ENCODE measurements at regions not wholly inside any gene's neighbourhood (a gene's known extent, or its start where the extent isn't known, plus 50 kb on each side); places are given as distances from the start of the nearest gene placed in this dataset.
"Not testable (repeated sequence)": the region's sequence is repeated elsewhere in the genome, so short reads cannot be mapped to it uniquely, and the experiment has no call there.

DNA sequence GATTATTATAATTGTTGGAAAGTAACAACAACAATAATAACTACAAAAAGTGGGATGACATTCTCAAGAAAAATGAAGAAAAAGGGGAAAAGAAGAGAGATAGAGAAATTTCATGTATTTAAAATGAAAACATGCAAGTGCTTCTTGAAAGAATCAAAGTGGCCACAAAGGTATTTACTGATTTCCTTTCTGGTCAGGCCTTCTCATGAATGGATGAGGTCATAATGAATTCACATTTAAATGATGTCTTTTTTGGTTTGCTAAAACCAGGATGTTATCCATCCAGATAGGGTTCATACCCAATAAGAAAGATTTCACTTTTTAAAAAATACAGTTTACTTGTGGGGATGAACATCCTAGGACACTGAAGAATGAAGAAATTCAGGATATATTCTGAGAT is 446.4 kb upstream of the PTGER4 start:
- DNase-seq (ENCODE audit: extremely low read depth, low read depth): no peak

DNA sequence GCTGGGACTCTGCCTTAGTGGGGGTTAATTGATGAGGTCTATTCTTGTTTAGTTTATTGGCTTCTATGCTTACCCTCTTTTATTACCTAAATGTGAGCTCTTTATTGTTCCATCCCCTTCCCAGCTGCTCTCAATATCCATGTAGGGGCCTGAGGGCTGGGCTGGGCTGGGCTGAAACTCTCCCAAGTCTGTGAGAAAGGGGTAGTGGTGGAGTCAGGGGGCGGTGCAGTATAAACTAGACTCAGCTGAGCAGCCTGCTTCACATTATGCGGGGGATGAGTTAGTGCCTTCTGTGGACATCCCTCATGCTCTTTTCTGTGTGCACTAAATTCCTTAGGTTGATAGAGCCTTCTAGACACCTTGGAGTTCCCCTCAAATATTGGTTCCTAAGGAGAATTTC is 451.8 kb upstream of the PTGER4 start:
- DNase-seq (ENCODE audit: extremely low read depth, low read depth): no peak

DNA sequence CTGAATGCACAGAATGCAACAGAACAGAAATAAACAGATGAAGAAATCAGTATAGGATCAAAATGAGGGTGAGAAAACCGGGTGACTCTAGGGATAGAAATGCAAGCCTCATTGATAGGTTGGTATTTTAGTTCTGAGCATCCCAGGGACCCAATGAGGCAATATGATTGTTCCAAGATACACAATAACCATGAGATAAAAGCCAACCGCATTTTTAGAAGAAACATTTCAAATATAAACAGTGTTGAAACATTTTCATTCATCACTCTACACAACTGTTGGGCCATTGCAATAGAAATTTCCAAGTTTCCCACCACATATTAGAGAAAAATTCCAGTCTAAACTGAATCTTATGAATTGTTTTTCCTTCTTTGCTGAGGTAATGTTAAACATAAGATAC is 452.3 kb upstream of the PTGER4 start:
- DNase-seq (ENCODE audit: extremely low read depth, low read depth): no peak

DNA sequence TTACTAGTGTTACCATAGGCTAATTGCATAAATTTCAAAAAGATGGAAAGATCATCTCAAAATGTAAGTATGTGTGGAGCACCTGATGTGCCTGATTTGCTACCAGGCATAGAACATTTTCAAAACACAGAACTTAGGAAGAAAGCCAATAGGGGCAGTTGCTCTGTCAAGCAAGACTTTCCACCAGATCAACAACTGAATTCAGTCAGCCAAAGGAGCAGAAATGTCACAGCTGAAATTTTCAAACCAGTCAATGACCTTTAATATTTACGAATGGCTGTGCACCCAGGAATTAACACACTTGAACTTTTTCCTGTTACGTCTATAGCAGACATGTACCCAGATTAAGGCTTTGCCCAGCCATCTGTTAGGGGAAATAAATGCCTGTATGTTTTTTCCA is 452.8 kb upstream of the PTGER4 start:
- no peak for DNase-seq (ENCODE audit: extremely low read depth, low read depth)

DNA sequence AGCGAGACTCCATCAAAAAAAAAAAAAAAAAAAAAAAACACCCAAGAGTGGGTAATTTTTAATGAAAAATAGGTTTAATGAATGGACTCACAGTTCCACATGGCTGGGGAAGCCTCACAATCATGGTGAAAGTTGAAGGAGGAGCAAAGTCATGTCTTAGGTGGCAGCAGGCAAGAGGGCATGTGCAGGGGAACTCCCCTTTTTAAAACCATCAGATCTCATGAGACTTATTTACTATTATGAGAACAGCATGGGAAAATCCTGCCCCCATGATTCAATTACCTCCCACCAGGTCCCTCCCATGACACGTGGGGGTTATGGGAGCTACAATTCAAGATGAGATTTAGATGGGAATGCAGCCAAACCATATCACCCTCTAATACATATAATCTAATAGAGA is 454.6 kb upstream of the PTGER4 start:
- not testable (repeated sequence) for DNase-seq (ENCODE audit: extremely low read depth, low read depth)

DNA sequence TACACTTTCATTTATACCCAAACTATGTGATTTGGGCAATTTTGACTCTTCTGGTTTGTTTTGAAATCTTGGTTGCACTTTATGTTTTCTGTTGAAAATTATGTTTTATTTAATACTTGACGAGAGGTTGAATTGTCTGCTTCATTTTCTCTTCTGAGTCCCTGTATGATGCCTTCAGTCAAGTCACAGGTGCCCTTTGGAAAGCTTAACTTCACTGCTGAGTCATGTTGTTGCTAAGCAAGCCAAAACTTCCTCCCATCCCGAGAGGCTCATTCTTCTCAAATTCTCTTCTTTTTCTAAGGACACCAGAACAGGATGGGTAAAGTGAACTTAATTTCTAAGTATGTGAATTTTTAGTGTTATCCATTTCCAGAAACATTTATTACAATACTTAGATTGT is 455.3 kb upstream of the PTGER4 start:
- DNase-seq (ENCODE audit: extremely low read depth, low read depth): no peak

DNA sequence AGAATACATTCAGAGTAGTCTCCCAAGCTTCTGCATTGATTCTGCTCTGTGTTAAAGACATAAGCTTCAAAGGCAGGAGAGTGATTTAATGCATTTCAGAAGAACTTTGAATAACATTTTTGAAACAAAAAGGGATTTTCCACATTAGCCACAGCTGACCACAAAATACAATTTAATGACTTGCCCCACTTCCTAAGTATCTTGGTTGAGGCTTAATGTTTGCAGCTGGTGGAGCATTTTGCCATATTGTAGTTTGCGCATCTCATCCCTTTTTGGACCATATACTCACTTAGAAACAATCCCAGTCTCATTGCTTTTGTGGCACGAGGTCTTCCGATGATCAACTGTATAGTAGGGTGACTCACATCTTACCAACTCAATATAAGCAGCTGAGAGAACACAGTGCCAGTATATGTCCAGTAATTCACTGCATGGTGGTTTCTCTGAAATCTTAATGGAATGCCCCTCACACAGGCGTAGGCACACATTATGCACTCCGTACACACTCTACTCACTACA is 455.8 kb upstream of the PTGER4 start:
- no peak for DNase-seq (ENCODE audit: extremely low read depth, low read depth)

DNA sequence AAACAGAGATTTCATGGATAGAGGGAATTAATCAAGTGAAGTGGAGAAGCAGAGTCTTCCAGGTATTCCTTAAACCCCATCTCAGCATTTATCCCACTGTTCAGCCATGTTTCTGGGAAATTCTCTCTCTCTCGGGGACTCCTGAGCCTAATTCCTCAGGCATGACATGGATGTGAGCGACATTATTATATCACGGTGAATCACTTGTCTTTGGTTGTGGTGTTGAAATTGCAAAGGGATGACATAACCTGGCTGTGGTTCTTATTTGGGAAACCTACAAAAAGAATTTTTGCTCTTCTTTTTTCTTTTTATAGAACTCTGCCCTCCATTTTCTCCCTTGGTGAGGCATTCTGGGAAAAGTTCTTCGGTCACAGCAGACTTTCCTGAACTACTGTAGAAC is 457.9 kb upstream of the PTGER4 start:
- DNase-seq (ENCODE audit: extremely low read depth, low read depth): no peak

DNA sequence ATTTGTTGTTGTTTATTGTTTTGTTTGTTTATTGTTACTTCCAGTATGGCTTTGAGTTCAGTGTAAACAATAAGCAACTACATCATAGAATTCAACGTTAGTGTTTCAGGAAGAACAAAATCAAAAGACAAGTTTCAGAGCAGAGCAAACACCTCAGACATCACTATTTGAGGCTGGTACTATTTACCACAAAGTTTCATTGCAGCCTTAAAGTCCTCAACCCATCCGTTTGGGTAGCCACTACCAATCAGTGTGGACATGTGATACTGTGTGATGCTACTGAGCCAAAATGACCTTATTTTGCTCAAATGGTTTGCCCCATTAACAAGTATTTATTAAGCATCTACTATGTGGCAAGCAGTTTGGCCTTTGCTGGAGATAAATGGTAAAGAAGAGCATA is 458.5 kb upstream of the PTGER4 start:
- no peak for DNase-seq (ENCODE audit: extremely low read depth, low read depth)

DNA sequence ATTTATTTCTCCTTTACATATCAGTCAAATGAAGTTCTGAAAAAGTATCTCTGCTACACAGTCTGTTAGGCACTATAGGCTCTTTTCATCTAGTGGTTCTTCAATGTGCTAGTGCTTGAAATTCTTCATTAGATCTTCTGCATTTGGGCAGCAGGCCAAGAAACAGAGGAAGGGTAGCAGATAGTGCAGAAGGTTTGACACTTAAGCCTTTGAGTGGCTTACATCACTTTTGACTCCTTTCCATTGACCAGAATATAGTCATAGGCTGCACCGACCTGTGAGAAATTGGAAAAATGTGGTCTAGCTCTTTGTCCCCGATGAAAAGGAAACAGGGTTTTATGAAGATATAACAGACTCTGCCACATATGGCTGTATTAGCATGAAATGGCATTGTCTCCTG is 459.5 kb upstream of the PTGER4 start:
- no peak for DNase-seq (ENCODE audit: extremely low read depth, low read depth)

DNA sequence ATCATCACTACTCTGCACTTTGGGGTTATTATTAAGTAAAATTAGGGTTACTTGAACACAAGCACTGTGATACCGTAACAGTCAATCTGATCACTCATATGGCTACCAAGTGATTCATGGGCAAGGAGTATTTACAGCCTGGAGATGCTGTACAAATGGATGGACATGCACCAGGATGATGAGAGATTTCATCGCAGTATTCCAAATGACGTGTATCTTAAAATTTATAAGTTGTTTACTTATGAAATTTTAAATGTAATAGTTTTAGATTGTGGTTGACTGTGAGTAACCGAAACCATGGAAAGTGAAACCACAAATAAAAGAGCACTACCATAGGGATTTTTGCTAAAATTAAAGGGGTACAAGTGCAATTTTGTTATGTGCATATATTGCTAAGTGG is 462.2 kb upstream of the PTGER4 start:
- no peak for DNase-seq (ENCODE audit: extremely low read depth, low read depth)

DNA sequence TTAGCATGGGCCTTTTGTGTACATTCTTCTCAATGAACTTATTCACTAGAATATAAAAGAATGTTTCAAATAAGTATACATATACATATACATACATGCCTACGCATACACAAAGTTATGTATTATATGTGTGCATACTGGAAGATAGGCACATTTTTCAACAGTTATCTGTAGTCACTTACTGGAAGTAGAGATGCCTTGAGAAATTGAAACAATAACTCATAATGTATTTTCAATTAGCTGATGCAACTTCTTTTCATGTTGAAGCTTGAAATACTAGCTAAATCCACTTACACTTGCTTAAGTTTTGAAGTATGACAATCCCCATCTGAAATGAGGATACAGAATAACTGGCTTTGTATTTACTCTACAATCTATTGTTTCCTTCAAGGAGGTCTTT is 469.0 kb upstream of the PTGER4 start:
- DNase-seq (ENCODE audit: extremely low read depth, low read depth): no peak

DNA sequence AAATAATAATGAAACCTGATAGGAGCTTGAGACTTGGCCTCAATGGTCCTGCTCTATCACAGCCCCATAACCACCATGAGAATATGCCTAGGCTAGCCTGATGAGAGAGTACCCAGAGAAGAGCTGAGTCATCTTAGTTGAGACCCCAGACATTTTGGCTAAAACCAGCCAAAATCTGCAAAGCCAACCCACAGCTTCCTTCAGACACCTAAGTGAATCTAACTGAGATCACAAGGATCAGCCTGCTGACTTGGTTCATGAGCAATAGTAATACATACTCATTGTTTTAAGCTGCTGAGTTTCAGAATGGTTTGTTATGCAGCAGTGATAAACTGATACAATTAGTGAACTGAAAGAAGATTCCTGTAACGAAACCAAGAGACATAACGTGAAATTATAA is 473.7 kb upstream of the PTGER4 start:
- no peak for DNase-seq (ENCODE audit: extremely low read depth, low read depth)

DNA sequence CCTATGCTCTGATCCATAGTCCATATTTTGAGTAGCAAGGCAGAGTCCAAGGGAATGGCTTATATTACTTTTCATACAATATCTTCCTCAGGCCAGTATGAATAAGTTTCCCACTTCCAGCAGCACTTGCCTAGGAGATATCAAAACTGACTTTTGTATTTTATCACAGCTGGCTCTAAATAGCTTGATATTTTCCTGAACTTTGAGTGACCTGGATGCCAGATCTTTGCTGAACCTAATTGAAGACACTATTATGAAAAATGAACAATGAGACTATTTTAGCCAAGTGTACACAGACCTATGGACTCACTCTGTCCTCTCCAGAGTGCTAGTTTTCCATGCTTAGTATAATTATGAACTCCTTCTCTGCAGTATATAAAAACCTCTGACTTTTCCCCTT is 475.6 kb upstream of the PTGER4 start:
- DNase-seq (ENCODE audit: extremely low read depth, low read depth): no peak

DNA sequence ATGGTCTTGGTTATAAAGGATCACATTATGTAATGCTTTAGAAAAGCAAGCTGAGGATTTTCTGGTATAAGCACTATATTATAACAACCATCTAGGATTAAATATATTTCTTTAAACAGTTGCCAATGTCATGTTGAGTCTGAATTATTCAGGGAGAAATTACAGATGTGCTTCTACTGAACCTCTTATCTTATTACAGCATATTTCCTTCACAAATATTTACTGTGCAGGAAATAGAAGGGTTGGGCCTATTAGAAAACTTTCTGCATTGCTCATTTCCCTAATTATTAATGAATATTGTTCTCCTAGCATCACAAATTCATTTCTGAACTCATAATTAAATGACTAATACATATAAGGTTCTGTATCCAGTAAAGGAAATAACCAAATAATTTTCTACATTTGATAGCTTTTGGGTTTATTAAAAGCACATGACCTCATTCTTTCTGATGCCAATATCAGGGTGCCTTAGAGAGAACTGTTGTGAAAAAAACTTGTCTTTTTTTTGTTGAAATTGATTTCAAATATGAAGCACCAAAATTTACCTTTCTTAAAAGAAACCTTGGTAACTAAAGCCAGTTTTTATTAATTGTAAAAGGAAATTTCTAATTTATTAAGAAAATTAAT is 476.8 kb upstream of the PTGER4 start:
- DNase-seq (ENCODE audit: extremely low read depth, low read depth): no peak

DNA sequence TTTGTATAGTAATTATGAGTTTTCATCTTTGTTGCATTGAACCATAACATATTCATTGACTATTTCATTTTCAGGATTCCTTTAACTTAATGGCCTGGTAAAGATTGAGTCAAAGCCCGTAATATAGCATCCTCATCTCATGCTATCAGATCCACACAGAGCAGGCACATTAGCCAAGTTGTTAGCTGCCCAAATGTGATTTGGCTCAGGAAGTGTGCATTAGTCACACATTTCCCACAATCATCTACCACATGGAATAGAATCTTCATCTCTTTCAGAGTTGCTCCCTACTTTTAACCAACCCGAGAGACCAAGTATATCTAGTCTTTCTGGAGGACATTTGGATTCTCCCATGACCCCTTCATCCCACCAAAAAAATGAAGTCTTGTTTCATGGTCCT is 481.0 kb upstream of the PTGER4 start:
- no peak for DNase-seq (ENCODE audit: extremely low read depth, low read depth)

DNA sequence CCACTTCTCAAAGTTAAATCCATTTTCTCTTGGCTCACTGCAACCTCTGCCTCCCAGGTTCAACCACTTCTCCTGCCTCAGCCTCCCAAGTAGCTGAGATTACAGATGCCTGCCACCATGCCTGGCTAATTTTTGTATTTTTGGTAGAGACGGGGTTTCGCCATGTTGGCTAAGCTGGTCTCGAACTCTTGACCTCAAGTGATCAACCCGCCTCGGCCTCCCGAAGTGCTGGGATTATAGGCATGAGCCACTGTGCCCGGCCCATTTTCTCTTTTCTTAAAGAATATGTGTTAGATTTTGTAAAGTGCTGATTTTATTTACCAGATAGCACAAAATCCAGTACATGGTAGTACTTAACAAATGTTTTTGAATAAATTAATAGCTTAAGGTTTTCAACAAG is 484.1 kb upstream of the PTGER4 start:
- DNase-seq (ENCODE audit: extremely low read depth, low read depth): not testable (repeated sequence)

DNA sequence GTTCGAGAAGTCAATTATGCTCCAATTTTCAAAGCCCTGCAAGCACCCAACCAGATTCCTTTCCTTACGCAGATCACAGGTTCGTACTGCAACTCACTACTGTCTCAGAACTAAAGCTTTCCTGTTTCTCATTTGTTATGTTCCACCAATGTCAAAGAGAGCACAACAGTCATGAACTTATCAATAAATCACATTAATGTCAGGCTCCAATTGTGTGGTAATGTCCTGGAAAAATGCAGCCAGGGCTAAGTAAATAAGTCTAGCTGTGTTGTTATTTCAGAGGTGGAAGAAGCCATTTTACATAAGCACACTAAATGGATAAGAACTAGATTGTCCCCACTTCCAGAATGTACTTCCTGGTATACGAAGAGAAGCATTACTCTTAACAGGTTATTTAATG is 488.6 kb upstream of the PTGER4 start:
- no peak for DNase-seq (ENCODE audit: extremely low read depth, low read depth)

DNA sequence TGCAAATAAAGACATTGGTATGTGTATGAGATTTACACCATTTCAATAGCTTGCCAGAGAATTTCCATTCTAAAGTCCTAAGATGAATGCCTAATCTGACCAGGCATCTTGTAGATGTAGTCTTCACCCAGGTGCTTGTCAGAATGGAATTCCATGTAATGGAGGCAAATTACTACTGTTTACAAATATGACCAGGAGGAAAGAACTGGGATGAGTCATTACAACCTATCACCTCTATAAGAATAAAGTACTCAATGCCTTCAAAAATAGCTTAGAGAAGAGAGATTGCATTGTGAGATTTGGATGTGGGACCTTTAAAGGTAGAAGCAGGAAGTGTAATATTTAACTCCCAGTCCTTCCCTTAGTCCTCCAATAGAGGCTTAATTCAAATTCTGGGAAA is 507.0 kb upstream of the PTGER4 start:
- DNase-seq (ENCODE audit: extremely low read depth, low read depth): no peak

DNA sequence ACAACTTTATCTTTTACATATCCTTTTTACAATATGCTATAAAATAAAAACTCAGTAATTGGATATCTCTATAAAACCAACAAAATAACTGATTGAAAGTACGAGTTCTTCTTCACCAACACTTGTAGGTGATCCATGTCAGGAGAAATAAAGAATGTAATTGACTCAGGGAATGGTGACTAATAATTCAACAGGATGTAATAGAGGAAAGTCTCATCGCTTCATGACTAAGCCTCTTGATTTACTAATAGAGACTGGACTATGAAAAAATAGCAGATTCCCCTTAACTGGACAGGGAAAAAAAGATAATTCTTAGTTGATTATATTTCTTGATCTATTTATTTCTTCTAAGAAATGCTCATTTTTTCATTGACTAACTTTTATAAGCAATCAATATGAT is 507.7 kb upstream of the PTGER4 start:
- DNase-seq (ENCODE audit: extremely low read depth, low read depth): peak; percentile 3

DNA sequence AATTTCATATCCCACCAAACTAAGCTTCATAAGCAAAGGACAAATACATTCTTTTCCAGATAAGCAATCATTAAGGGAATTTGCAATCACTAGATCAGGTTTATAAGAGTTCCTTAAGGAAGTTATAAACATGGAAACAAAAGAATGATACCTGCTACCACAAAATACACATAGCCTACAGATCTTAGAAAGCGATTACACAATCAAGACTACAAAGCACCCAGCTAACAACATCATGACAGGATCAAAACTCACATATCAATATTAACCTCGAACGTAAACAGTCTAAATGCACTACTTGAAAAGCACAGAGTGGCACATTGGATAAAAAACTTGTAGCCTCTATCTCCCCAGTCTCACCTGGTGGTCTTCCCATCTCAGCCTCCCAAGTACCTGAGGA is 512.4 kb upstream of the PTGER4 start:
- DNase-seq (ENCODE audit: extremely low read depth, low read depth): no peak

DNA sequence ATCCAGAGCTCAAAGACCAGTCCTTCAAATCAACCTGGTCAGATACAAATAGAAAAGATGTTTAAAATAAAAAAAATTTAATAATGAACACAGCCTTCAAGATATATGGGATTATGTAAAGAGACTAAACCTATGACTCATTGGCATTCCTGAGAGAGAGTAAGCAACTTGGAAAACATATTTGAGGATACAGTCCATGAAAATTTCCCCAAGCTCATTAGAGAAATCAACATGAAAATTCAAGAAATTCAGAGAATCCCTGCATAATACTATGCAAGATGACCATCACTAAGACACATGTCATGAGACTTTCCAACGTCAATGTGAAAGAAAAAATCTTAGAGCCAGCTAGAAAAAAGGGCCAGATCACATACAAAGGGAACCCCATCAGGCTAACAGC is 512.9 kb upstream of the PTGER4 start:
- DNase-seq (ENCODE audit: extremely low read depth, low read depth): no peak

All from NCI-H460 (cell line).